ENCODE measurements at regions not wholly inside any gene's neighbourhood (a gene's known extent, or its start where the extent isn't known, plus 50 kb on each side); places are given as distances from the start of the nearest gene placed in this dataset.
"Not testable (repeated sequence)": the region's sequence is repeated elsewhere in the genome, so short reads cannot be mapped to it uniquely, and the experiment has no call there.

DNA sequence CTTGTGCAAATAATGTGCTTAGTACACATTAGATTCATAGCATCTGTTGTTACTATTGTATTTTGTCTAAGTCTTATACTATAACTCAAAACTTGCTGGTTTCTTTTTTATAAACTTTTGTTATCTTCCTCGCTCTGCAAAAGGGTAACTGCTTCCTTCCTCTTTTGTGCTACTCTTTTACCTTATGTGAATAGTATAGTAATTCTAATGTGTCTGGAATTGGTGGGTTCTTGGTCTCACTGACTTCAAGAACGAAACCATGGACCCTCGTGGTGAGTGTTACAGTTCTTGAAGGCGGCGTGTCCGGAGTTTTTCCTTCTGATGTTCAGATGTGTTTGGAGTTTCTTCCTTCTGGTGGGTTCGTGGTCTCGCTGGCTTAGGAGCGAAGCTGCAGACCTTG, 563.1 kb upstream of the LUZP2 start:
- DNase-seq (no peak), ATAC-seq (no peak)
- H3K4me3 ChIP-seq: no peak overlapping the region
- H3K9me3 ChIP-seq: no peaks in the 10 kb centered on the region
- intact Hi-C loops (cut with DNase I, micrococcal nuclease): no loop called here
- no peaks in the 10 kb centered on the region for H3K4me1 ChIP-seq (ENCODE audit: low read depth)
- TF ChIP-seq, protein P1, sequence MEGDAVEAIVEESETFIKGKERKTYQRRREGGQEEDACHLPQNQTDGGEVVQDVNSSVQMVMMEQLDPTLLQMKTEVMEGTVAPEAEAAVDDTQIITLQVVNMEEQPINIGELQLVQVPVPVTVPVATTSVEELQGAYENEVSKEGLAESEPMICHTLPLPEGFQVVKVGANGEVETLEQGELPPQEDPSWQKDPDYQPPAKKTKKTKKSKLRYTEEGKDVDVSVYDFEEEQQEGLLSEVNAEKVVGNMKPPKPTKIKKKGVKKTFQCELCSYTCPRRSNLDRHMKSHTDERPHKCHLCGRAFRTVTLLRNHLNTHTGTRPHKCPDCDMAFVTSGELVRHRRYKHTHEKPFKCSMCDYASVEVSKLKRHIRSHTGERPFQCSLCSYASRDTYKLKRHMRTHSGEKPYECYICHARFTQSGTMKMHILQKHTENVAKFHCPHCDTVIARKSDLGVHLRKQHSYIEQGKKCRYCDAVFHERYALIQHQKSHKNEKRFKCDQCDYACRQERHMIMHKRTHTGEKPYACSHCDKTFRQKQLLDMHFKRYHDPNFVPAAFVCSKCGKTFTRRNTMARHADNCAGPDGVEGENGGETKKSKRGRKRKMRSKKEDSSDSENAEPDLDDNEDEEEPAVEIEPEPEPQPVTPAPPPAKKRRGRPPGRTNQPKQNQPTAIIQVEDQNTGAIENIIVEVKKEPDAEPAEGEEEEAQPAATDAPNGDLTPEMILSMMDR (IDR thresholded peaks at IDR 0.05): no peak
- H3K36me3 ChIP-seq (ENCODE audit: low read depth): no peaks in the 10 kb centered on the region

DNA sequence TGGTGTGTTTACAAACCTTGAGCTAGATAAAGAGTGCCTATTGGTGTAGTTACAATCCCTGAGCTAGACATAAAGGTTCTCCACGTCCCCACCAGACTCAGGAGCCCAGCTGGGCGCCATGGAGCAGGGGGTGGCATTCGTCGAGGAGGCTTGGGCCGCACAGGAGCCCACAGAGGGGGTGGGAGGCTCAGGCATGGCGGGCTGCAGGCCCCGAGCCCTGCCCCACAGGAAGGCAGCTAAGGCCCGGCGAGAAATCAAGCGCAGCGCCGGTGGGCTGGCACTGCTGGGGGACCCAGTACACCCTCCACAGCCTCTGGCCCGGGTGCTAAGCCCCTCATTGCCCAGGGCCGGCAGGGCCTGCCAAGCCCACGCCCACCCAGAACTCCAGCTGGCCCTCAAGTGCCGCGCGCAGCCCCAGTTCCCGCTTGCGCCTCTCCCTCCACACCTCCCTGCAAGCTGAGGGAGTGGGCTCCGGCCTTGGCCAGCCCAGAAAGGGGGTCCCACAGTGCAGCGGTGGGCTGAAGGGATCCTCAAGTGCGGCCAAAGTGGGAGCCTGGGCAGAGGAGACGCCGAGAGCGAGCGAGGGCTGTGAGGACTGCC, 562.1 kb upstream of the LUZP2 start:
- intact Hi-C loops (cut with DNase I, micrococcal nuclease); H3K36me3 ChIP-seq (ENCODE audit: low read depth); H3K4me3 ChIP-seq; H3K4me1 ChIP-seq (ENCODE audit: low read depth); ATAC-seq; DNase-seq; H3K9me3 ChIP-seq: not testable (repeated sequence)

DNA sequence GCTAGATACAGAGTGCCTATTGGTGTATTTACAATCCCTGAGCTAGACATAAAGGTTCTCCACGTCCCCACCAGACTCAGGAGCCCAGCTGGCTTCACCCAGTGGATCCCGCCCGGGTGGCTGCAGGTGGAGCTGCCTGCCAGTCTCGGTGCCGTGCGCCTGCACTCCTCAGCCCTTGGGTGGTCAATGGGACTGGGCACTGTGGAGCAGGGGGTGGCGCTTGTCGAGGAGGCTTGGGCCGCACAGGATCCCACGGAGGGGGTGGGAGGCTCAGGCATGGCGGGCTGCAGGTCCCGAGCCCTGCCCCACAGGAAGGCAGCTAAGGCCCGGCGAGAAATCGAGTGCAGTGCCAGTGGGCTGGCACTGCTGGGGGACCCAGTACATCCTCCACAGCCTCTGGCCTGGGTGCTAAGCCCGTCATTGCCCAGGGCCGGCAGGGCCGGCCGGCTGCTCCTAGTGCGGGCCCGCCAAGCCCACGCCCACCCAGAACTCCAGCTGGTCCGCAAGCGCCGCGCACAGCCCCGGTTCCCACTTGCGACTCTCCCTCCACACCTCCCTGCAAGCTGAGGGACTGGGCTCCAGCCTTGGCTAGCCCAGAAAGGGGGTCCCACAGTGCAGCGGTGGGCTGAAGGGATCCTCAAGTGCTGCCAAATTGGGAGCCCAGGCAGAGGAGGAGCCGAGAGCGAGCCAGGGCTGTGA, 554.6 kb upstream of the LUZP2 start:
- DNase-seq; H3K36me3 ChIP-seq (ENCODE audit: low read depth); ATAC-seq; intact Hi-C loops (cut with DNase I, micrococcal nuclease); H3K4me3 ChIP-seq; H3K9me3 ChIP-seq; H3K4me1 ChIP-seq (ENCODE audit: low read depth): not testable (repeated sequence)

DNA sequence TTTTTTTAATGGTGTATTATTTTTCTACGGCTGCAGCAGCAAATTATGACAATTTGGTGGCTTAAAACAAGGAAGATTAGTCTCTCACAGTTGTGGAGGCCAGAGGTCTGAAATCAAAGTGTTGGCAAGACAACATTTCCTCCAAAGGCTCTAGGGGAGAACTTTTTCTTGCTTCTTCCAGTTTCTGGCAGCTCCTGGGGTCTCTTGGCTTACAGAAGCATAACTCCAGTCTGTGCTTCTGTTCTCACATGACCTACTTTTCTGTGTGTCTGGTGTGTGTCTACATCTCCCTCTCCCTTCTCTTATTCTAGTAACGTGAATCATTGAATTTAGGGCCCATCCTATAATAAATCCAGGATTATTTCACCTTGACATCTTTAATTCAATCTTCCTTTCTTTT, 551.9 kb upstream of the LUZP2 start:
- ATAC-seq (no peak), DNase-seq (no peak)
- Histone ChIP-seq H3K36me3 (ENCODE audit: low read depth) (no peaks in the 10 kb centered on the region), H3K4me3 (no peak overlapping the region), H3K4me1 (ENCODE audit: low read depth) (no peaks in the 10 kb centered on the region), H3K9me3 (no peaks in the 10 kb centered on the region)
- TF ChIP-seq, protein P1 (IDR thresholded peaks at IDR 0.05): no peak
- intact Hi-C loops (cut with DNase I, micrococcal nuclease): no loop called here

DNA sequence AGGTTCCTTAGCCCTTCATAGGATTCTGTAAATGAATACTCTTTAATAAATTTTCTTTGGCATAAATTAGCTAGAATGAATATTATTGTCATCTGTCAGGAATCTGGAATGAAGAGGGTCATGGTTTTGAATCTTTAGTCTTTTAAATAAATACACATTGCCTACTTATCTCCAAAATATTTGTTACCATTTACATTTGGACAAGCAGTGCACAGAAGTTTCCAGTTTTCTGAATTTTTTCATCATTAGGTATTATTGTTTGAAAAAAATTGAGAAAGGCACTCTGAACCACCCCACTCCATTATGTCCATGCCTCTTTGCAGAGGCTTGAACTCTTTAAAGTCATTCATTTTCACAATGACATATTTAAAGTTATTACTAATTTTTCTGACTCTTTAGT, 549.0 kb upstream of the LUZP2 start:
- intact Hi-C loops (cut with DNase I, micrococcal nuclease): no loop called here
- DNase-seq: no peak
- no peak for ATAC-seq
- Histone ChIP-seq H3K36me3 (ENCODE audit: low read depth) (no peaks in the 10 kb centered on the region), H3K4me3 (no peak overlapping the region), H3K4me1 (ENCODE audit: low read depth) (no peaks in the 10 kb centered on the region), H3K9me3 (no peaks in the 10 kb centered on the region)
- TF ChIP-seq, protein P1 (IDR thresholded peaks at IDR 0.05): no peak

DNA sequence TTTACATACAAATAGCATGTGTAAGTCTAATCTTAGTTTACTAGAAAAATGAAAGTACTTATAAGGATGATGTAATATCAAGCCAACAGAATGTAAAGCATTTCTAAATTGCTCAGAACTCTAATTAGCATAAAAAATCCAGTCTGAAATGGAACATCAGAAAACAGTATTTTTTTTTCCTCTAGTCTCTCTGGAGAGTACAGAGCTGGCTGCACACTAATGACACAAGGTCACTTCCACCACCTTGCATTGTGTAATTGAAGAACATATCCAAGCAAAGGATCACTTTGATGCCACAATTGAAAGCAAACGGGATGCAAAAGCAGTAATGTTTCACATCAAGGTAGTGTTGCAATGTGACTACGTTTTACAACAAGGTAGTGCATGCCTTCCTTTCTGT, 548.0 kb upstream of the LUZP2 start:
- Histone ChIP-seq H3K4me3 (no peak overlapping the region), H3K9me3 (no peaks in the 10 kb centered on the region), H3K4me1 (ENCODE audit: low read depth) (no peaks in the 10 kb centered on the region), H3K36me3 (ENCODE audit: low read depth) (no peaks in the 10 kb centered on the region)
- ATAC-seq (no peak), DNase-seq (no peak)
- intact Hi-C loops (cut with DNase I, micrococcal nuclease): no loop called here
- TF ChIP-seq, protein P1 (IDR thresholded peaks at IDR 0.05): no peak
